Neuron (in vitro differentiated cells): ENCODE measurements at regions not wholly inside any gene's neighbourhood (a gene's known extent, or its start where the extent isn't known, plus 50 kb on each side); places are given as distances from the start of the nearest gene placed in this dataset.
"Not testable (repeated sequence)": the region's sequence is repeated elsewhere in the genome, so short reads cannot be mapped to it uniquely, and the experiment has no call there.

ENCODE experiments used
- H2AFZ ChIP-seq: one replicate; pipeline ENCODE4 v1.6.1; 2013; ENCODE audit warnings: low read depth, mild to moderate bottlenecking, inconsistent platforms, low read length, moderate library complexity
- H3K27me3 ChIP-seq: one replicate; pipeline ENCODE4 v1.6.1; 2013; ENCODE audit warnings: low read length; ENCODE audit not compliant: insufficient read depth
- H3K36me3 ChIP-seq: one replicate; pipeline ENCODE4 v1.6.1; 2013; ENCODE audit warnings: low read length; ENCODE audit not compliant: insufficient read depth
- H3K4me1 ChIP-seq: one replicate; pipeline ENCODE4 v1.6.1; 2013; ENCODE audit warnings: low read length; ENCODE audit not compliant: insufficient read depth
- H3K4me3 ChIP-seq: 2 replicates; pipeline ENCODE4 v1.5.1; 2013; ENCODE audit warnings: mild to moderate bottlenecking, low read length, moderate library complexity
- H3K9me3 ChIP-seq: one replicate; pipeline ENCODE4 v1.6.1; 2013; ENCODE audit warnings: low read length

- Histone ChIP-seq H3K4me1 (peaks cover 30% of the 10 kb centered on the region), H3K36me3 (no peaks in the 10 kb centered on the region), H2AFZ (no peak overlapping the region), H3K9me3 (no peaks in the 10 kb centered on the region), H3K4me3 (no peak overlapping the region), H3K27me3 (no peaks in the 10 kb centered on the region)
These were observed 250.3 kb upstream of the FBXO33 start for GRCh38 chr14:39682582-39682981.

GRCh38 chr14:39681782-39682399 is 249.7 kb upstream of the FBXO33 start:
- no peak overlapping the region for H3K4me3 ChIP-seq
- H3K9me3 ChIP-seq: no peaks in the 10 kb centered on the region
- peaks cover 30% of the 10 kb centered on the region for H3K4me1 ChIP-seq
- H2AFZ ChIP-seq: no peak overlapping the region
- H3K27me3 ChIP-seq: no peaks in the 10 kb centered on the region
- no peaks in the 10 kb centered on the region for H3K36me3 ChIP-seq

GRCh38 chr14:39680777-39681176 is 248.5 kb upstream of the FBXO33 start:
- Histone ChIP-seq H2AFZ (no peak overlapping the region), H3K27me3 (no peaks in the 10 kb centered on the region), H3K4me3 (no peak overlapping the region), H3K9me3 (no peaks in the 10 kb centered on the region), H3K36me3 (no peaks in the 10 kb centered on the region), H3K4me1 (peaks cover 30% of the 10 kb centered on the region)

GRCh38 chr14:39673734-39674133 is 241.5 kb upstream of the FBXO33 start:
- H3K4me1 ChIP-seq: no peaks in the 10 kb centered on the region
- no peaks in the 10 kb centered on the region for H3K9me3 ChIP-seq
- H3K4me3 ChIP-seq: no peak overlapping the region
- no peaks in the 10 kb centered on the region for H3K27me3 ChIP-seq
- H3K36me3 ChIP-seq: no peaks in the 10 kb centered on the region
- no peak overlapping the region for H2AFZ ChIP-seq

- Histone ChIP-seq H2AFZ (no peak overlapping the region), H3K27me3 (no peaks in the 10 kb centered on the region), H3K4me1 (no peaks in the 10 kb centered on the region), H3K4me3 (no peak overlapping the region), H3K9me3 (no peaks in the 10 kb centered on the region), H3K36me3 (no peaks in the 10 kb centered on the region)
These were observed 241.1 kb upstream of the FBXO33 start for GRCh38 chr14:39673270-39673711.

GRCh38 chr14:39668449-39668848 is 236.2 kb upstream of the FBXO33 start:
- H2AFZ ChIP-seq: no peak overlapping the region
- H3K36me3 ChIP-seq: no peaks in the 10 kb centered on the region

GRCh38 chr14:39666386-39666785 is 234.2 kb upstream of the FBXO33 start:
- Histone ChIP-seq H3K4me1 (no peaks in the 10 kb centered on the region), H3K9me3 (no peaks in the 10 kb centered on the region), H3K4me3 (no peak overlapping the region), H2AFZ (no peak overlapping the region), H3K27me3 (no peaks in the 10 kb centered on the region), H3K36me3 (no peaks in the 10 kb centered on the region)

More at GRCh38 chr14:39668449-39668848, 236.2 kb upstream of the FBXO33 start:
- H3K4me1 ChIP-seq: no peaks in the 10 kb centered on the region
- H3K4me3 ChIP-seq: no peak overlapping the region
- H3K27me3 ChIP-seq: no peaks in the 10 kb centered on the region
- H3K9me3 ChIP-seq: no peaks in the 10 kb centered on the region

- H2AFZ ChIP-seq: no peak overlapping the region
- no peak overlapping the region for H3K4me3 ChIP-seq
- H3K4me1 ChIP-seq: no peaks in the 10 kb centered on the region
- no peaks in the 10 kb centered on the region for H3K27me3 ChIP-seq
- no peaks in the 10 kb centered on the region for H3K9me3 ChIP-seq
- no peaks in the 10 kb centered on the region for H3K36me3 ChIP-seq
These were observed 232.8 kb upstream of the FBXO33 start for GRCh38 chr14:39665075-39665475.

- no peaks in the 10 kb centered on the region for H3K36me3 ChIP-seq
- H3K27me3 ChIP-seq: no peaks in the 10 kb centered on the region
- H3K4me1 ChIP-seq: no peaks in the 10 kb centered on the region
- H2AFZ ChIP-seq: no peak overlapping the region
- no peaks in the 10 kb centered on the region for H3K9me3 ChIP-seq
- no peak overlapping the region for H3K4me3 ChIP-seq
These were observed 232.4 kb upstream of the FBXO33 start for GRCh38 chr14:39664646-39665045.

- Histone ChIP-seq H3K36me3 (no peaks in the 10 kb centered on the region), H2AFZ (no peak overlapping the region), H3K9me3 (no peaks in the 10 kb centered on the region), H3K4me1 (no peaks in the 10 kb centered on the region), H3K27me3 (no peaks in the 10 kb centered on the region), H3K4me3 (no peak overlapping the region)
These were observed 209.0 kb upstream of the FBXO33 start for GRCh38 chr14:39641224-39641623.

GRCh38 chr14:39639009-39639408 is 206.8 kb upstream of the FBXO33 start:
- H3K4me1 ChIP-seq, H3K36me3 ChIP-seq: not testable (repeated sequence)

GRCh38 chr14:39628087-39628486 is 195.9 kb upstream of the FBXO33 start:
- H3K4me3 ChIP-seq: no peak overlapping the region
- H3K9me3 ChIP-seq: no peaks in the 10 kb centered on the region
- H3K36me3 ChIP-seq: no peaks in the 10 kb centered on the region
- no peaks in the 10 kb centered on the region for H3K27me3 ChIP-seq
- H2AFZ ChIP-seq: no peak overlapping the region
- no peaks in the 10 kb centered on the region for H3K4me1 ChIP-seq

More at GRCh38 chr14:39639009-39639408, 206.8 kb upstream of the FBXO33 start:
- not testable (repeated sequence) for H2AFZ ChIP-seq, H3K9me3 ChIP-seq, H3K27me3 ChIP-seq, H3K4me3 ChIP-seq

- no peaks in the 10 kb centered on the region for H3K9me3 ChIP-seq
- no peak overlapping the region for H2AFZ ChIP-seq
- H3K27me3 ChIP-seq: no peaks in the 10 kb centered on the region
- no peak overlapping the region for H3K4me3 ChIP-seq
- H3K4me1 ChIP-seq: no peaks in the 10 kb centered on the region
- no peaks in the 10 kb centered on the region for H3K36me3 ChIP-seq
These were observed 194.7 kb upstream of the FBXO33 start for GRCh38 chr14:39626589-39627576.
